Kidney tubule cell (primary cell): ENCODE measurements at regions not wholly inside any gene's neighbourhood (a gene's known extent, or its start where the extent isn't known, plus 50 kb on each side); places are given as distances from the start of the nearest gene placed in this dataset.
"Not testable (repeated sequence)": the region's sequence is repeated elsewhere in the genome, so short reads cannot be mapped to it uniquely, and the experiment has no call there.

ENCODE experiments used
- DNase-seq: peaks from one replicate; pipeline ENCODE4 v3.0.0-alpha.2; 2018; ENCODE audit warnings: low spot score

- DNase-seq = no peak
Observed at GRCh38 chrX:14351611-14352303, 177.6 kb upstream of the GLRA2 start.

GRCh38 chrX:14347523-14347922 is 181.8 kb upstream of the GLRA2 start:
- DNase-seq = no peak

GRCh38 chrX:14344172-14344940 is 185.0 kb upstream of the GLRA2 start:
- DNase-seq = peak; percentile 59

GRCh38 chrX:14309431-14309830 is 219.9 kb upstream of the GLRA2 start:
- no peak for DNase-seq

GRCh38 chrX:14308976-14309375 is 220.4 kb upstream of the GLRA2 start:
- DNase-seq = not testable (repeated sequence)

GRCh38 chrX:14303891-14304290 is 225.4 kb upstream of the GLRA2 start:
- no peak for DNase-seq

- DNase-seq = not testable (repeated sequence)
Observed at GRCh38 chrX:14302561-14302960, 226.8 kb upstream of the GLRA2 start.

- DNase-seq = no peak
Observed at GRCh38 chrX:14300376-14300775, 229.0 kb upstream of the GLRA2 start.

GRCh38 chrX:14295426-14295825 is 233.9 kb upstream of the GLRA2 start:
- DNase-seq = no peak

- no peak for DNase-seq
Observed at GRCh38 chrX:14291666-14292500, 237.5 kb upstream of the GLRA2 start.

GRCh38 chrX:14290335-14290734 is 239.0 kb upstream of the GLRA2 start:
- no peak for DNase-seq

GRCh38 chrX:14274691-14275090 is 245.0 kb upstream of the GEMIN8 start:
- no peak for DNase-seq

- no peak for DNase-seq
Observed at GRCh38 chrX:14267216-14267615, 237.5 kb upstream of the GEMIN8 start.

GRCh38 chrX:14266705-14267104 is 237.0 kb upstream of the GEMIN8 start:
- no peak for DNase-seq

GRCh38 chrX:14243823-14244222 is 214.1 kb upstream of the GEMIN8 start:
- DNase-seq = no peak

- DNase-seq = peak; percentile 1
Observed at GRCh38 chrX:14235004-14235403, 205.3 kb upstream of the GEMIN8 start.

GRCh38 chrX:14232688-14233087 is 203.0 kb upstream of the GEMIN8 start:
- DNase-seq = no peak

GRCh38 chrX:14228611-14229010 is 198.9 kb upstream of the GEMIN8 start:
- DNase-seq = peak; percentile 9

GRCh38 chrX:14220386-14220944 is 190.8 kb upstream of the GEMIN8 start:
- DNase-seq = no peak

GRCh38 chrX:14209034-14209433 is 179.3 kb upstream of the GEMIN8 start:
- DNase-seq = no peak

GRCh38 chrX:14194711-14195110 is 165.0 kb upstream of the GEMIN8 start:
- DNase-seq = no peak

GRCh38 chrX:14193547-14193946 is 163.9 kb upstream of the GEMIN8 start:
- no peak for DNase-seq
